ENCODE measurements at regions not wholly inside any gene's neighbourhood (a gene's known extent, or its start where the extent isn't known, plus 50 kb on each side); places are given as distances from the start of the nearest gene placed in this dataset.

DNA sequence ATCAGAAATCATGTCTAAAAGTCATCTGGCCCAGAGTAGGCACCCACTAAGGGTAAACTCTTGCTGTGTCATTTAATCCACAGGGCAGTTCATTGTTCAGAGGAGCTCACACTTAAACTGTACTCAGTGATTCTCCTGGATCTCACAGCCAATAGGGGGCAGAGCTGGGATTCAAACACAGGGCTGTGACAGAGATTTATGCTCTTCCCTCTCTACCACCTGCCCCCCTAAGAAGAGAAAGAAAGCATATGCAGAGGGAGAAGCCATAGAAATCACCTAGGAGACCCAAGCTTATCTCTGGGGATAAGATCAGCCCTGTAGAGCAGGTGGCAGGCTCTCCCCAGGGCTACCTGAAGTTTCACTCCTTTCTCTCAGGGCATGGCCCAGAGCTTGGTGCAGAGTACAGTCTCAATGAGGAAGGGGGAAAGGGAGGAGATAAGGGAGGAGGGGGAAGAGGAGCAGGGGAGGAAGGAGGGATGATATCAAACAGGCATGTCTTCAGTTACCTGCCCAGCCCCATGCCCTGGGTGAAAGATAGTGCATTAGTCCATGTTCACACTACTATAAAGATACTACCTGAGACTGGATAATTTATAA is 51.8 kb upstream of the ADPGK start:
- DNase-seq (ENCODE audit: low read depth) = peak; percentile 17

DNA sequence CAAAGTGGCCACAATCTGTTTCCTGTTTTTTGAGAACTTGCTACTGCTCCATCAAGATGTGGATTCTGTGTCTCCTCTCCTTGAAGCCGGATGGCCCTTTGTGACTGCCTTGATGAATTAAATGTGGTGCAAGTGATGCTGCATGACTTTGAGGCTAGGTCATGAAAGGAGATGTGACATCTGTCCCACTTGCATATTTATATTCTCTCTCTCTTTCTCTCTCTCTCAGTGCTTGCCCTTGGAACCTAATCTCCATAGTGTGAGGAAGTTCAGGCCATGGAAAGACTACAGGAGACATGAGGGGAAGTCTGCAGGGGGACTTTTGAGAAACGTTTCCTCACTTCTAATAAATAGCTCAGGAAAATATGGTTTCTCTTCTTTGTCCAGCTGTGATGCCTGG is 50.0 kb upstream of the ADPGK start:
- DNase-seq (ENCODE audit: low read depth) = no peak

Data from LHCN-M2 (cell line).